ENCODE measurements at regions not wholly inside any gene's neighbourhood (a gene's known extent, or its start where the extent isn't known, plus 50 kb on each side); places are given as distances from the start of the nearest gene placed in this dataset.
"Not testable (repeated sequence)": the region's sequence is repeated elsewhere in the genome, so short reads cannot be mapped to it uniquely, and the experiment has no call there.

DNA sequence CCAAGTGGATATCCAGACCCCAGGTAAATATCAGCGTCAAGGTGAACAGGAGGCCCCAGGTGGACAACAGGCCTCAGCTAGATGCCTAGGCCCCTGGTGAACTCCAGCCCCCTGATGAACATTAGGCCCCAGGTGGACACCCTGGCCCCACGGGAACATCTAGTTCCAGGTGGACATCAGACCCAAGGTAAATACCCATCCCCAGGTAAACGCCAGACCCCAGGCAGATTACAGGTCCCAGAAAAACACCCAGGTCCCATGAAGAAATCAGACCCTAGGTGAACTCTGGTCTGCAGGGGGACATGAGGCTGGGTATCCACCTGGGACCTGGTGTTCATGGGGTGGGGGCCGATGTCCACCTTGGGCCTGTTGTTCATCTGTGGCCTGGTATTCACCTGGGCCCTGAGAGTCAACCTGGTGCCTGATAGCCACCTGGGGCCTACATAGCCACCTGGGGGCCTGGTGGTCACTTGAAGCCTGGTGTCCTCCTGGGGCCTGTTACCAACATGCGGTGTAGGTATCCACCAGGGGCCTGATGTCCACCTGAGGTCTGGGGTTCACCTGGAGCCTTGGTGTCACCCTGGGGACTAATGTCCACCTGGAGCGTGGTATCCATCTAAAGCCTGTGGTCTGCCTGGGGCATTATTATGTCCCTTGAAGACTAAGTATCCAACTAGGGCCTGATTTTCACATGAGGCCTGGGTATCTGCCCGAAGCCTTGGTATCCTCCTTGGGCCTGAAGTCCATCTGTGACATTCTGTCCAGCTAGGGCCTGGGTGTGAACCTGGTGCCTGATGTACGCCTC is 56.8 kb upstream of the SEPTIN5 start:
- DNase-seq (ENCODE audit: low read depth, low spot score), result no peak
- TF ChIP-seq, protein P1, sequence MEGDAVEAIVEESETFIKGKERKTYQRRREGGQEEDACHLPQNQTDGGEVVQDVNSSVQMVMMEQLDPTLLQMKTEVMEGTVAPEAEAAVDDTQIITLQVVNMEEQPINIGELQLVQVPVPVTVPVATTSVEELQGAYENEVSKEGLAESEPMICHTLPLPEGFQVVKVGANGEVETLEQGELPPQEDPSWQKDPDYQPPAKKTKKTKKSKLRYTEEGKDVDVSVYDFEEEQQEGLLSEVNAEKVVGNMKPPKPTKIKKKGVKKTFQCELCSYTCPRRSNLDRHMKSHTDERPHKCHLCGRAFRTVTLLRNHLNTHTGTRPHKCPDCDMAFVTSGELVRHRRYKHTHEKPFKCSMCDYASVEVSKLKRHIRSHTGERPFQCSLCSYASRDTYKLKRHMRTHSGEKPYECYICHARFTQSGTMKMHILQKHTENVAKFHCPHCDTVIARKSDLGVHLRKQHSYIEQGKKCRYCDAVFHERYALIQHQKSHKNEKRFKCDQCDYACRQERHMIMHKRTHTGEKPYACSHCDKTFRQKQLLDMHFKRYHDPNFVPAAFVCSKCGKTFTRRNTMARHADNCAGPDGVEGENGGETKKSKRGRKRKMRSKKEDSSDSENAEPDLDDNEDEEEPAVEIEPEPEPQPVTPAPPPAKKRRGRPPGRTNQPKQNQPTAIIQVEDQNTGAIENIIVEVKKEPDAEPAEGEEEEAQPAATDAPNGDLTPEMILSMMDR (IDR thresholded peaks at IDR 0.05; ENCODE audit: low read depth, low read length), result no peak
- in situ Hi-C loops (cut with HindIII; ENCODE audit: low sequenced_read_pairs), result no loop called here
- H3K4me3 ChIP-seq (ENCODE audit: low read depth, low read length), result no peak overlapping the region

DNA sequence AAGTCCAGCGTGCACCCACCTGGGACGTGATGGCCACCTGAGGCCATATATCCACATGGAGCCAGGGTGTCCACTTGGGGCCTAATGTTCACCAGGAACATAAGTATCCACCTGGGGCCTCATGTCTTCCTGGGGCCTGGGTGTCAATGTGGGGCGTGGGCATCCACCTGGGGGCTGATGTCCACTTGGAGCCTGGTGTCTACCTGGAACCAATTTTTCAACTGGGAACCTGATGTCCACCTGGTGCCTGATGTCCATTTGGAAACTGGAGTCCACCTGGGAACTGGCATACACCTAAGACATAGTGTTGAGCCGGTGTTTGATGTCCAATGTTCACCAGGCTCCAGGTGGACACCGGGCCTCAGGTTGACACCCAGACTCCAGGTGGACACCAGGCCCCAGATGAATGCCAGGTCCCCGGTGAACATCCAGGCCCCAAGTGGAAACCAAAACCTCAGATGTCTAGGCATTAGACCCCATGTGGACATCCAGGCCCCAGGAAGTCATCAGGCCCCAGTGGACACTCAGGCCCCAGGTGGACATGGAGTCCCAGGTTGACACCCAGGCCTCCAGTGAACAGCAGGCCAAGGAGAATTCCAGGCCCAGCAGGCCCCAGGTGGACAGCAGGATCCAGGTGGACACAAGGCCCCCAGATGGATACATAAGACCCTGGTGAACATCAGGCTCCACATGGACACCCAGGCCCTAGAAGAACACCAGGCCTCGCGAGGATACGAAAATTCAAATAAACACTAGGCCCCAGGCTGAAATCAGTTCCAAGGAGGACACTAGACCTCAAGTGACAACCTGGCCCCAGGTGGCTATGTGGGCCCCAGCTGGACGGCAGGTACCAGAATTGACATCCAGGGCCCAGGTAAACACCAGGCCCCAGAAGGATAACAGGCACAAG is 56.0 kb upstream of the SEPTIN5 start:
- no peak for DNase-seq (ENCODE audit: low read depth, low spot score)
- in situ Hi-C loops (cut with HindIII; ENCODE audit: low sequenced_read_pairs), result no loop called here
- TF ChIP-seq, protein P1 (IDR thresholded peaks at IDR 0.05; ENCODE audit: low read depth, low read length), result no peak
- H3K4me3 ChIP-seq (ENCODE audit: low read depth, low read length), result no peak overlapping the region

DNA sequence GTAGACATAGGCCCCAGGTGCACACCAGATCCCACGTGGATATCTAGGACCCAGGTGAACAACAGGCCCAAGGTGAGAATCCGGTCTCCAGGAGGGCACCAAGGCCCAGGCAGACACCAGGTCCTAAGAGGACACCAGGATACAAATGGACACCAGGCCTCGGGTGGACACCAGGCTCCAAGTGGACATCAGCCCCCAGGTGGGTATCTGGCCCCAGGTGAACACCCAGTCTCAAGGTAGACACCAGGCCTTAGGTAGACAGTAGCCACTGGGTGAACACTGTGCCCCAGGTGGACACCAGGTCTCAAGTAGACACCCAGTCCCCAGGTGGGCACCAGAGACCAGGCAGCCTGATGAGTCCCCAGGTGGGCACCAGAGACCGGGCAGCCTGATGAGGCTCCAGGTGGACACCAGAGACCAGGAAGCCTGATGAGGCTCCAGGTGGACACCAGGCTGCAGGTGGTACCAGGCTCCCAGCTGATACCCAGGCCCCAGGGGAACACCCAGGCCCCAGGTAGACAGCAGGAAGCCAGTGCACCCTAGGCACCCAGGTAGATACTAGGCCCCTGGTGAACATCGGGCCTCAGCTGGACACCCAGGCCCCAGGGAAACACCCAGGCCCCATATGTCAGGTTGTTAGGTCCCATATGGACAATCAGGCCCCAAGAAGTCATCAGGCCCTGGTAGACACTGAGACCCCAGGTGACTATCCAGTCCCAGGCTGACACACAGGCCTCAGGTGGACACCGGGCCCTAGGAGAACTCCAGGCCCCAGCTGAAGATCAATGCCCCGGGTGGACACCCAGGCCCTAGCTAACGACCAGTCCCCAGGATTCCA is 55.1 kb upstream of the SEPTIN5 start:
- no peak overlapping the region for H3K4me3 ChIP-seq (ENCODE audit: low read depth, low read length)
- DNase-seq (ENCODE audit: low read depth, low spot score), result no peak
- in situ Hi-C loops (cut with HindIII; ENCODE audit: low sequenced_read_pairs), result no loop called here
- TF ChIP-seq, protein P1 (IDR thresholded peaks at IDR 0.05; ENCODE audit: low read depth, low read length), result no peak

DNA sequence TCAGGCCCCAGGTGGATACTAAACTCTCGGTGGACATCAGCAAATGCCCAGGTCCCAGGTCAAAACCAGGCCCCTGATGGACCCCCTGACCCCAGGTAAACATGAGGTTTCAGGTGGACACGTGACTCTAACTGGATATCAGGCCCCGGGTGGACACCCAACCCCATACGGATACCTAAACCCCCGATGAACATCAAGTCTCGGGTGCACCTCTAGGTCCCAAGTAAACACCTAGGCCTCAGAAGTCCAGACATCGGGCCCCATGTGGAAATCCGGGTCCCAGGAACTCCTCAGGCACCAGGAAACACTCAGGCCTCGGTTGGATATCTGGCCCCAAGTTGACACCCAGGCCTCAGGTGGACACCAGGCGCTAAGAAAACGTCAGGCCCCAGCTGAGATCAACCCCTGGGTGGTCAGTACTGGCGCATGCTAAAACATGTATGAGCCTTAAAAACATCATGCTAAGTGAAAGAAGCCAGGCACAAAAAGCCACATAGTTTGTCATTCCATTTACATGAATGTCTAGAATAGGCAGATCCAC is 54.4 kb upstream of the SEPTIN5 start:
- in situ Hi-C loops (cut with HindIII; ENCODE audit: low sequenced_read_pairs), result no loop called here
- no peak for DNase-seq (ENCODE audit: low read depth, low spot score)
- TF ChIP-seq, protein P1 (IDR thresholded peaks at IDR 0.05; ENCODE audit: low read depth, low read length), result no peak
- no peak overlapping the region for H3K4me3 ChIP-seq (ENCODE audit: low read depth, low read length)

DNA sequence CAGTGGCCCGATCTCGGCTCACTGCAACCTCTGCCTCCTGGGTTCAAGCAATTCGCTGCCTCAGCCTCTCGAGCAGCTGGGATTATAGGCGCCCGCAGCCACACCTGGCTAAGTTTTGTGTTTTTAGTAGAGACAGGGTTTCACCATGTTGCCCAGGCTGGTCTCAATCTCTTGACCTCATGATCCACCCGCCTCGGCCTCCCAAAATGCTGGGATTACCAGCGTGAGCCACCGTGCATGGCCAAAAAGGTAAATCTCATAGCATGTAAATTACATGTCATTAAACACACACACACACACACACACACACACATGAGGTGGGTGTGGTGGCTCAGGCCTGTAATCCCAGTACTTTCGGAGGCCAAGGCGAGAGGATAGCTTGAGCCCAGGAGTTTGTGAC is 53.7 kb upstream of the SEPTIN5 start:
- DNase-seq (ENCODE audit: low read depth, low spot score); H3K4me3 ChIP-seq (ENCODE audit: low read depth, low read length); in situ Hi-C loops (cut with HindIII; ENCODE audit: low sequenced_read_pairs): not testable (repeated sequence)

DNA sequence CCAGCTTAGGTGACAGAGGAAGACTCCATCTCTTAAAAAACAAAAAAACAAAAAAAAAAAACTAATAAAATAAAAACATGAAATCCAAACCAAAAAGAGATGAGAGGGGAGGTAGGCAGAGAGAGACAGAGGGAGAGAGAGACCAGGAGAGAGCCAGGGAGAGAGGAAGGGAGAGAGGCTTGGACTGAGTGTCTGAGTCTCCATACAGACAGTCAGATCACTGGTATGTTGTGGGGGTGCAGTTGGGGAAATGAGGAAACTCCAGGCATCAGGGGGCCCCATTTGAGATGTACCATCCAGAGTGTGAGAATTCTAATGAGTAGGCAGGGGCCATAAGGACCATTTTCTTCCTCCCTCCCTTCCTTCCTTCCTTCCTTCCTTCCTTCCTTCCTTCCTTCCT is 53.1 kb upstream of the SEPTIN5 start:
- DNase-seq (ENCODE audit: low read depth, low spot score), result no peak
- TF ChIP-seq, protein P1 (IDR thresholded peaks at IDR 0.05; ENCODE audit: low read depth, low read length), result no peak
- no peak overlapping the region for H3K4me3 ChIP-seq (ENCODE audit: low read depth, low read length)
- in situ Hi-C loops (cut with HindIII; ENCODE audit: low sequenced_read_pairs), result no loop called here

DNA sequence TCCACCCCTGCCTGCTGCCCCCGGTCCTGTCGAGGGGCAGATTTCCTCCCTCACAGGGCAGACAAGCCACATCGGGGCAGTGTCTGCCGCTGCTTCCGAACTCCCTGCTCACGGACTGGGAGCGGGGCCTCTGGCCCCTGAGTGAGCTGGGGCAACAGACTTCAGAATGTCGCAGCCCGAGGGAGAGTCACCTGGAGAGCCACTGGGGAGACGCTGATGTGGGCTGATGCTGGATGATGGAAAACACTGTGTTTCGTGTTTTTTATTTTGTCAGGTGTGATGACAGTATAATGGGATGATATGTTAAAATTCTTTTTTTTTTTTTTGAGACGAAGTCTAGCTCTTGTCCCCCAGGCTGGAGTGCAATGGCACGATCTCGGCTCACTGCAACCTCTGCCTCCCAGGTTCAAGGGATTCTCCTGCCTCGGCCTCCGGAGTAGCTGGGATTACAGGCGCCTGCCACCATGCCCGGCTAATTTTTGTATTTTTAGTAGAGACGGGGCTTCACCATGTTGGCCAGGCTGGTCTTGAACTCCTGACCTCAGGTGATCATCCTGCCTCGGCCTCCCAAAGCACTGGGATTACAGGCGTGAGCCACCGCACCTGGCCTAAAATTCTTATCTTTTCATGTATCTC is 52.1 kb upstream of the SEPTIN5 start:
- DNase-seq (ENCODE audit: low read depth, low spot score); in situ Hi-C loops (cut with HindIII; ENCODE audit: low sequenced_read_pairs); H3K4me3 ChIP-seq (ENCODE audit: low read depth, low read length): not testable (repeated sequence)
